Neural progenitor cell (in vitro differentiated cells): ENCODE measurements at regions not wholly inside any gene's neighbourhood (a gene's known extent, or its start where the extent isn't known, plus 50 kb on each side); places are given as distances from the start of the nearest gene placed in this dataset.

Experiments
- DNase-seq: peaks from one replicate; pipeline ENCODE4 v3.0.0-alpha.2; 2016; ENCODE audit warnings: low spot score
- H2AFZ ChIP-seq: fragments of 200-600 bp; sonication (generic); replicated peaks from 2 replicates; pipeline ENCODE4 v1.6.1; 2016; ENCODE audit warnings: antibody characterized with exemption
- H3F3A ChIP-seq: fragments of 200-600 bp; sonication (generic); 2 replicates; pipeline ENCODE4 v1.6.1; 2016; ENCODE audit warnings: antibody characterized with exemption, low read depth
- H3K27ac ChIP-seq: fragments of 200-600 bp; sonication (generic); 2 replicates; pipeline ENCODE4 v1.5.1; 2016; ENCODE audit warnings: mild to moderate bottlenecking
- H3K27me3 ChIP-seq: fragments of 200-600 bp; sonication (generic); 2 replicates; pipeline ENCODE4 v1.6.1; 2016; ENCODE audit warnings: mild to moderate bottlenecking, moderate library complexity
- H3K36me3 ChIP-seq: fragments of 200-600 bp; sonication (generic); 2 replicates; pipeline ENCODE4 v1.5.1; 2016
- H3K4me1 ChIP-seq: fragments of 200-600 bp; sonication (generic); 2 replicates; pipeline ENCODE4 v1.6.1; 2016; ENCODE audit warnings: mixed run types
- H3K4me2 ChIP-seq: fragments of 200-600 bp; sonication (generic); 2 replicates; pipeline ENCODE4 v1.6.1; 2016
- H3K4me3 ChIP-seq: fragments of 200-600 bp; sonication (generic); 2 replicates; pipeline ENCODE4 v1.5.1; 2016
- H3K79me2 ChIP-seq: fragments of 200-600 bp; sonication (generic); 2 replicates; pipeline ENCODE4 v1.6.1; 2016; ENCODE audit warnings: low read depth
- H3K9ac ChIP-seq: fragments of 200-600 bp; sonication (generic); 2 replicates; pipeline ENCODE4 v1.6.1; 2016
- H3K9me3 ChIP-seq: fragments of 200-600 bp; sonication (generic); 2 replicates; pipeline ENCODE4 v1.5.1; 2016; ENCODE audit warnings: low read depth
- H4K20me1 ChIP-seq: fragments of 200-600 bp; sonication (generic); 2 replicates; pipeline ENCODE4 v1.6.1; 2016; ENCODE audit warnings: low read depth
- H3K27ac Mint-ChIP-seq: 3 replicates; pipeline ENCODE4 v1.8.0; 2021; ENCODE audit warnings: mixed read lengths
- H3K27me3 Mint-ChIP-seq: 2 replicates; pipeline ENCODE4 v1.8.0; 2022; ENCODE audit warnings: low read depth, mild to moderate bottlenecking, inconsistent platforms, moderate library complexity, mixed read lengths; ENCODE audit not compliant: insufficient read depth
- H3K36me3 Mint-ChIP-seq: 3 replicates; pipeline ENCODE4 v1.8.0; 2021; ENCODE audit warnings: mixed read lengths
- H3K4me1 Mint-ChIP-seq: 3 replicates; pipeline ENCODE4 v1.8.0; 2021; ENCODE audit warnings: mixed read lengths
- H3K4me3 Mint-ChIP-seq: 3 replicates; pipeline ENCODE4 v1.8.0; 2021; ENCODE audit warnings: mild to moderate bottlenecking, moderate library complexity, mixed read lengths
- H3K9me3 Mint-ChIP-seq: 3 replicates; pipeline ENCODE4 v1.8.0; 2020; ENCODE audit warnings: mixed read lengths
- CTCF ChIP-seq: fragments of 200-600 bp; sonication (generic); IDR thresholded peaks from 2 replicates; pipeline ENCODE4 v1.5.1; 2017; ENCODE audit warnings: antibody characterized with exemption, mild to moderate bottlenecking
- EZH2 ChIP-seq: fragments of 200-600 bp; sonication (generic); IDR thresholded peaks from 2 replicates; pipeline ENCODE4 v1.6.1; 2017; ENCODE audit warnings: antibody characterized with exemption, mild to moderate bottlenecking, moderate library complexity
- EZH2phosphoT487 ChIP-seq: fragments of 200-600 bp; sonication (generic); IDR thresholded peaks from 2 replicates; pipeline ENCODE4 v1.6.1; 2017; ENCODE audit warnings: antibody characterized with exemption

GRCh38 chr4:180680305-180680704 lies 1562.9 kb upstream of the TENM3 start:
- no peaks in the 10 kb centered on the region for H3K9me3 Mint-ChIP-seq
- Histone ChIP-seq H3F3A (no peaks in the 10 kb centered on the region), H2AFZ (no peak overlapping the region), H3K4me2 (no peak overlapping the region), H3K27me3 (no peaks in the 10 kb centered on the region), H3K27ac (no peak overlapping the region), H3K9ac (no peak overlapping the region), H4K20me1 (no peaks in the 10 kb centered on the region), H3K36me3 (no peaks in the 10 kb centered on the region), H3K4me3 (no peak overlapping the region), H3K79me2 (no peaks in the 10 kb centered on the region), H3K9me3 (no peaks in the 10 kb centered on the region), H3K4me1 (peaks cover 2% of the 10 kb centered on the region)
- no peak overlapping the region for H3K27ac Mint-ChIP-seq
- no peak for TF ChIP-seq EZH2phosphoT487
- no peak for TF ChIP-seq EZH2
- no peak for TF ChIP-seq CTCF
- H3K4me3 Mint-ChIP-seq = no peak overlapping the region
- H3K36me3 Mint-ChIP-seq = no peaks in the 10 kb centered on the region
- peaks cover 2% of the 10 kb centered on the region for H3K4me1 Mint-ChIP-seq
- peaks cover 2% of the 10 kb centered on the region for H3K27me3 Mint-ChIP-seq
- DNase-seq = no peak

- no peaks in the 10 kb centered on the region for H4K20me1 ChIP-seq
- H2AFZ ChIP-seq = no peak overlapping the region
- no peak for DNase-seq
- H3K4me2 ChIP-seq = no peak overlapping the region
- H3K4me3 ChIP-seq = no peak overlapping the region
- TF ChIP-seq EZH2phosphoT487 (no peak), EZH2 (no peak), CTCF (no peak)
- H3F3A ChIP-seq = no peaks in the 10 kb centered on the region
- no peaks in the 10 kb centered on the region for H3K9me3 Mint-ChIP-seq
- H3K36me3 ChIP-seq = no peaks in the 10 kb centered on the region
- H3K27me3 ChIP-seq = no peaks in the 10 kb centered on the region
- H3K79me2 ChIP-seq = no peaks in the 10 kb centered on the region
- H3K27ac Mint-ChIP-seq = no peak overlapping the region
- no peak overlapping the region for H3K9ac ChIP-seq
- no peaks in the 10 kb centered on the region for H3K9me3 ChIP-seq
- no peak overlapping the region for H3K27ac ChIP-seq
- H3K27me3 Mint-ChIP-seq = peaks cover 2% of the 10 kb centered on the region
- H3K36me3 Mint-ChIP-seq = no peaks in the 10 kb centered on the region
- no peak overlapping the region for H3K4me3 Mint-ChIP-seq
- no peaks in the 10 kb centered on the region for H3K4me1 ChIP-seq
- no peaks in the 10 kb centered on the region for H3K4me1 Mint-ChIP-seq
Observed at GRCh38 chr4:180682776-180683175, 1560.4 kb upstream of the TENM3 start.

- Histone ChIP-seq H3K4me3 (no peak overlapping the region), H3K9ac (no peak overlapping the region), H2AFZ (no peak overlapping the region), H3K27ac (no peak overlapping the region), H3K36me3 (no peaks in the 10 kb centered on the region), H3K27me3 (no peaks in the 10 kb centered on the region), H3K4me1 (no peaks in the 10 kb centered on the region), H4K20me1 (no peaks in the 10 kb centered on the region), H3K4me2 (no peak overlapping the region), H3K79me2 (no peaks in the 10 kb centered on the region), H3K9me3 (no peaks in the 10 kb centered on the region), H3F3A (no peaks in the 10 kb centered on the region)
- Mint-ChIP-seq H3K36me3 (no peaks in the 10 kb centered on the region), H3K4me3 (no peak overlapping the region), H3K27ac (no peak overlapping the region), H3K9me3 (no peaks in the 10 kb centered on the region), H3K4me1 (peaks cover 2% of the 10 kb centered on the region), H3K27me3 (no peaks in the 10 kb centered on the region)
- DNase-seq = no peak
- TF ChIP-seq EZH2phosphoT487 = no peak
- no peak for TF ChIP-seq EZH2
- TF ChIP-seq CTCF = no peak
Observed at GRCh38 chr4:180683186-180683585, 1560.0 kb upstream of the TENM3 start.

- Mint-ChIP-seq H3K27ac (no peak overlapping the region), H3K36me3 (no peaks in the 10 kb centered on the region), H3K4me1 (peaks cover 13% of the 10 kb centered on the region), H3K9me3 (peaks cover under 1% of the 10 kb centered on the region), H3K4me3 (no peak overlapping the region), H3K27me3 (no peaks in the 10 kb centered on the region)
- Histone ChIP-seq H3K9me3 (no peaks in the 10 kb centered on the region), H4K20me1 (no peaks in the 10 kb centered on the region), H2AFZ (peak overlapping the region; percentile 57), H3K4me2 (no peak overlapping the region), H3K4me1 (peaks cover 6% of the 10 kb centered on the region), H3K27ac (no peak overlapping the region), H3K79me2 (no peaks in the 10 kb centered on the region), H3F3A (no peaks in the 10 kb centered on the region), H3K27me3 (no peaks in the 10 kb centered on the region), H3K4me3 (no peak overlapping the region), H3K9ac (no peak overlapping the region), H3K36me3 (no peaks in the 10 kb centered on the region)
- DNase-seq = no peak
- TF ChIP-seq EZH2phosphoT487 (no peak), EZH2 (no peak), CTCF (no peak)
Observed at GRCh38 chr4:180688480-180688879, 1554.7 kb upstream of the TENM3 start.
